ENCODE measurements at regions not wholly inside any gene's neighbourhood (a gene's known extent, or its start where the extent isn't known, plus 50 kb on each side); places are given as distances from the start of the nearest gene placed in this dataset.

DNA sequence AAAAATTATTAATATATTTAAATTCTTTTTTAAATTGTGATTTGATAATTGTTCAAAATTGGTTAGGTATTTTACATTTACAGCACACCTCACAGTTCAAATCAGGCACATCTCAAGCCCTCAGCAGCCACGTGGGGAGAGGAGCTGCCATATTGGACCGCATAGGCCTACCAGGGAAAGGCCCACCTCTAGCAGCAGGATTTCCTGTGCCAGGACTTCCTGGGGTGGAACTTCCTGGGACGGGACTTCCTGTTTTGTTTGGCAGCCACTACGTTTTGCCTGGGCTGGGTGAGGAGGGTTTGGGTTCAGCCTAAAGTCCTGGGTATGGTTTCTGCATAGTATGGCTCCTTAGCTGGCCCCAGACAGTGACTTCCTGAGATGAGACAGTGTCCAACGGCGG is 298.5 kb upstream of the FOXF1 start:
- no peak for TF ChIP-seq CTCF (IDR thresholded peaks at IDR 0.05; ENCODE audit: low read depth, low read length)
- TF ChIP-seq POLR2A (IDR thresholded peaks at IDR 0.05; ENCODE audit: extremely low read depth, insufficient read length) = no peak
- no peak for TF ChIP-seq MAX (IDR thresholded peaks at IDR 0.05; ENCODE audit: low read depth, low read length)
- TF ChIP-seq MYC (IDR thresholded peaks at IDR 0.05; ENCODE audit: low read depth, low read length) = no peak
